Activated CD8-positive, alpha-beta memory T cell treated with anti-CD3 and anti-CD28 coated beads for 4 hours (primary cell): ENCODE measurements at regions not wholly inside any gene's neighbourhood (a gene's known extent, or its start where the extent isn't known, plus 50 kb on each side); places are given as distances from the start of the nearest gene placed in this dataset.
"Not testable (repeated sequence)": the region's sequence is repeated elsewhere in the genome, so short reads cannot be mapped to it uniquely, and the experiment has no call there.

Experiments used
- DNase-seq, 2 donors: peaks; one replicate each; pipeline ENCODE4 v3.0.0-alpha.2; 2020; ENCODE audit warnings: low read depth in 2 of 2

GRCh38 chr16:88265286-88265938 lies 117.3 kb upstream of the ZNF469 start:
- DNase-seq = peak in 1 of 2 donors; percentile 14

GRCh38 chr16:88266036-88266435 lies 116.7 kb upstream of the ZNF469 start:
- DNase-seq = not testable (repeated sequence)

DNA sequence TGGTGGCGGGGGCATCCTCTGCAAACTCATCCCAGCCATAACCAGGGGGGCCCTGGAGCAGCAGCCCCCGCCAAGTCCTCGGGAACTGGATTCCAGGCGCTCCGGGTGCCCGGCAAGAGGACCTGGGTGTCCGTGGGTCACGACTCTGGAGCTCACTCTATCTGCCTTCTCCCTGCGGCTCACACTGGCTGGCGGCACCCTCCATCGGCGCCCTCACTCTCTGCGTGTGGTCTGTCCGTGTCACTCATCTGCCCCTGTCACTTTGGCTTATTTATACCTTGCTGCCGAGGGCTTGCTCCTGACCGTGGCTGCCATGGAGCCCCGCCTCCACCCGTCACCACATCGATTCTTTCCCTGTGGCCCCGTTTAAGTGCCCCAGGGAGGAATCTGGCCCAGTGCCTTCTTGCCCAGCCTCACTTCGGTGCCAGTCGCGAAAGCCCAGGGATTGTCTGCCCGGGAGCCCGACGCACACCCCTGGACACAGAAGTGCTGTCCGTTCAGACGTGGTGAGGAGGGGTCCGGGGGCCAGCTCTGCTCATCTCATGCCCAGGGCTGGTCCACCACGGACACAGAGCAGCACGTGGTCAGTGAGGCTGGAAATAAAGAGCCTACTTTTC lies 115.7 kb upstream of the ZNF469 start:
- not testable (repeated sequence) for DNase-seq

- not testable (repeated sequence) for DNase-seq
These were observed 114.4 kb upstream of the ZNF469 start for GRCh38 chr16:88268186-88268970.

DNA sequence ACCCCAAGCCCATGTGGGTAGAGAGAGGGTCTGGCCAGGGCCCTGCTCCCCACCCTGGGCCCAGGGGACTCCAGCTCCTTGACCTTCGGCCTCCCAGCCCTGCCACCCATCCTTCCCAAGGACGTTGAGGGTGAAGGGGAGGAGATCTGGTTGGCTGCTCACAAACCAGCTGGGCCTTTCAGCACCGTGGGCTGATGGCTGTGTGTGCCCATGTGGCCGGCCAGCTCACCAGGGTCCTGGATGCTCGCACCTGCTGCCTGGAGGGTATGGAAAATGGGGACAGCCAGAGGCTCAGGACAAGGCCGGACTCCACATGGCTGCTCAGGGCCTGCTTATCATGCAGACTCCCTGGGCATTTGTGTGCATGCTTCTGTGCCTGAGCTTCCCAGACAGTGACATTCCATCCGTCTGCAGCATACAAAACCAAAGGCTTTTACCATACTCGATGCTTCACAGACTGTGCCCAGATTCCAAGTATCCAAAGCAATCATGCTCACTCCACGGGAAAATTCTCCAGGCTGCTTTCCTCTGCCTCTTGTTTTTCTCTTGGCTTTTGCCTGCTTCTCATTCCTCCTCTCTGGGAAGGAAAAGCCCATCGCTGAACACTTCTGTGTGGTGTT lies 112.5 kb upstream of the ZNF469 start:
- not testable (repeated sequence) for DNase-seq

- DNase-seq = not testable (repeated sequence)
These were observed 111.5 kb upstream of the ZNF469 start for GRCh38 chr16:88271296-88271695.

GRCh38 chr16:88271776-88272175 lies 111.0 kb upstream of the ZNF469 start:
- DNase-seq = not testable (repeated sequence)

GRCh38 chr16:88272437-88272836 lies 110.3 kb upstream of the ZNF469 start:
- not testable (repeated sequence) for DNase-seq

- DNase-seq = not testable (repeated sequence)
These were observed 108.5 kb upstream of the ZNF469 start for GRCh38 chr16:88274126-88274750.

DNA sequence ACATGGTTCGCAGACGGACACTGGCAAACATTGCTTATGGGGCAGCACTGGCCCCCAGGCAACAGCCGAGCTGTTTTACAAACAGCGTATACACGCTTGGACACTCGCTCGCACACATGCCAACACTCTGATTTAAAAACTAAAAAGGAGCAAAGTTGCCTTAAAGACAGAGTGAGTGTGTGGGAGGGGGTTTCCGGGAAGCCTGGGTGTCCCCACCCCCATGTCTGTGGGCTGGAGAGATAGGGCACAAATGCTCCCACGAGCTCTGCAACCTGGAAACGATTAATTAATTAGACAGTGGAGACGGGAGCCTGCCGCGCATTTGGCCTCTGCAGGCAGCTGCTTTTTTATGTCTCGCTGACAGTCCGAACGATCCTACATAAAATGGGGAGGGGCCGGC lies 107.9 kb upstream of the ZNF469 start:
- no peak for DNase-seq

DNA sequence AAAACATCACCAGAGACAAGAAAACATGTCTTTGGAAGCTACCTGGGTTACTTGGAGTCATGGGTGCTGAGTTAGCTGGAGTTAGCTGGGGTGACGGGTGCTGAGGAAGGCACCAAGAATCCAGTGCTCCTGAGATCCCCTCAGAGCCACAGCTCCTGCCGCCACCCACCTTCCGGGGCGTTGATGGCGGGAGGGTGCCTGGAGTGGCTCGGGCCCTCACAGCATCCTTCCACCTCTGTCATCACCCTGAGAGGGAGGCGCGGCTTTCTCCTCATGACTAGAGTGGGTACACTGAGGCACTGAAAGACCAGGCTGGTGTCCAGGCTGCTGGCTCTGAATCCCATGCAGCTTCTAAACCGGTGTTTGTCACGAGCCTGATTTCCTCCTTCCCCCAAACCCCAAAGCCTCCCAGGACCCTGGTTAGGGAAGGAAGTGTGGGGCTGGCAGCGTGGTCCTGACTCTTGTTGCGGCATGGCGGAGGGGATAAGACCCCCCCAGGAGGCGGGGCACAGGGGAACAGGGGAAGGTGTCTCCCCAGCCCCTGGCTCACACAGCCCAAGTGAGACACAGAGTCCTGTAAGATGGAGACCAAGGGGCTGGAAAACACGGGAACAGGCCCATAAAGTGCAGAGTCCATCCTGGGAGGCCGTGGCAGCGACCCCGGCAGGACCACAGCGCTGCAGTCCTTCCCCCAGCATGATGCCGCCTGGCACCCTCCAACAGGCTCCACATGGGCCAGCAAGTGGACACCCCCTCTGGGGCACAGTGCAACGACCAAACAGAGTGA lies 107.2 kb upstream of the ZNF469 start:
- not testable (repeated sequence) for DNase-seq

GRCh38 chr16:88276123-88276588 lies 106.6 kb upstream of the ZNF469 start:
- not testable (repeated sequence) for DNase-seq

DNA sequence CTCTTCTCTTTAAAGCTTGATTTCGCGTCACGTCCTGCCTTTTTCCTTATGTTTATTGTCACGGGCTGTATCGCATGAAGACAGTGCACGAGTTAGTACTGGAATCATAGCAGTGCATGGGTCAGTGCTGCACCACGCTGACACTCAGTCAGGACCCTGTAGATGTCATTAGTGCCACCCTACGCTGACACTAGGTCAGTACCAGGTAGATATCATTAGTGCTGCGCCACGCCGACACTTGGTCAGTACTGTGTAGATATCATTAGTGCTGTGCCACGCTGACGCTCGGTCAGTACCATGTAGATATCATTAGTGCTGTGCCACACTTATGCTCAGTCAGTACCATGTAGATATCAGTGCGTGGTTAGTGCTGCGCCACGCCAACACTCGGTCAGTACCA lies 106.2 kb upstream of the ZNF469 start:
- DNase-seq = no peak

- DNase-seq = no peak
These were observed 102.8 kb upstream of the ZNF469 start for GRCh38 chr16:88279998-88280397.

DNA sequence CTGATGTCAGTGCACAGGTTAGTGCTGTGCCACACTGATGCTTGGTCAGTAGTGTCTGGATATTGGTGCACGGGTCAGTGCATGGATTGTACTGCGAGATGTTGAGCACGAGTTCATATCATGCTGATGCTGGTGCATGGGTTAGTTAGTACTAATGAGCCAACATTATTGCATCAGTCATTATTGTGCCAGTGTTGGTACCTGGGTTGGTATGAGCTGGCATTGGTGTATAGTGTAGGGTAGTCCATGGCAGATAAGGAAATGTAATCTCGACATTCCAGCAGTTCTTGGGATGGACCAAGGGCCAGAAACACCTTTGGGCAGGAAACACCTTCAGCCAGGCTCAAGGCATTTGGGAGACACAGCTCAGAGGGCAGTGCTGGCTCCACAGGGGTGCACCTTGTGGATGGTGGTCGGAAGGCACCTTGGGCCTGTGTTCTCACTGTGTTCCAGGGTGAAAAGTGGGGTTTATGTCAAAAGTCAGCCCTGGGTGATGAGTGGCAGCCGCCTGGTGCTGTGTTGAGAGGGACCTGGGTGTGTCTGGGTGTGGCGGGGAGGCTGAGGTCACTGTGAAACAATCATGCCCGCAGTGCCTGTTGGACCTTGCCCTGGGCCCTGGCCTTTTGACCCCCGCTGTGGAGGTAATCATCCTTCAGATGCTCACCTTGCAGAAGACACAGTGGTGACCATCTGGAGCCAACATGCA lies 100.7 kb upstream of the ZNF469 start:
- no peak for DNase-seq

DNA sequence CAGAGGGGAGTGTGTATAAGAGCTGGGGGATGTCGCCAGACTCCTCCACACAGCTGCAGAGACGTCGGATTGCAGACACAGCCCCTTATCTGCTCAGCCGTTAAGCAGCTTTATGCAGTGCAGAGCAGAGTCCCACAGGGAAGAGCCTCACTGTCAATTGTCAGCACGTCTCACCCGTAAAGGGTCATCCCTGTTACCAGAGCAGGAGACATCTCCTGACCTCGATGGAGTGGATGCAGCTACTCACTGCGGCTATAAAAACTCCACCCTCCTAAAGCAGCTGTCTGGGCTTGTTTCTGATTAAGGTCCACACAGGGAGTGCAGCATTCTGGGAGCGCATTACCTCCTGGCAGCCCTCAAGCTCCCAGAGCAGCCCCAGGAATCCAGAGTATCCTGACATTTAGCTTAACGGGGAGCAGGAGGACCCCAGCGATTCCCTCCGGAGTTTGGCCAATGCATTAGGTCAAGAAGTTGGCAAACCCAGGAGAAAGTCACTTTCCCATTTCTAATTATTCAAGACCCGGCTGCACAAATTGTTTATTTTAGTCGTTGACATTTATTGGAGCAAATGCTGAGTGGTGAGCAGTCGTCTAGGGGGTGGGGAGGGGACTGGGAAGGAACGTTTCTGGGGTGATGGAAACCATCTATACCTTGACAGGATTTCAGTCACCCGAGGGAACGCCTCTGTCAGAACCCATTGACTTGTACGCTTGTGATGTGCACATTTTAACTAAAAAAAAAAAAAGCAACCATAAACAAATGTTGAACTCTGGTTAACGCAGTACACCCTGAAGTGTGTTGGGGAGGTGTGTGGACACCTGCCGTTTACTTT lies 100.0 kb upstream of the ZNF469 start:
- DNase-seq = no peak

DNA sequence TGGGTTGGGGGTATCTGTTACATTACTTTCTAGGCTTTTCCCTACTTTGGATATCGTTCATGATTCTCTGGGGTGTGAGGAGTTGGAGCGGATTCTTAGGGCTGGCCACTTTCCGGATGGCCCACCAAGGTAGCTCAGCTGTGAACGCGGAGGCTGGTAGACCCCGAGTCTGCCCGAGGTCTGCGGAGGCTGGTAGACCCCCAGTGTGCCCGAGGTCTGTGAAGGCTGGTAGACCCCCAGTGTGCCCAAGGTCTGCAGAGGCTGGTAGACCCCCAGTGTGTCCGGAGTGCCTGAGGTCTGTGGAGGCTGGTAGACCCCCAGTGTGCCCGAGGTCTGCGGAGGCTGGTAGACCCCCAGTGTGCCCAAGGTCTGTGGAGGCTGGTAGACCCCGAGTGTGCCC lies 99.2 kb upstream of the ZNF469 start:
- DNase-seq = no peak

GRCh38 chr16:88284101-88284500 lies 98.7 kb upstream of the ZNF469 start:
- no peak for DNase-seq
